ENCODE measurements at regions not wholly inside any gene's neighbourhood (a gene's known extent, or its start where the extent isn't known, plus 50 kb on each side); places are given as distances from the start of the nearest gene placed in this dataset.

DNA sequence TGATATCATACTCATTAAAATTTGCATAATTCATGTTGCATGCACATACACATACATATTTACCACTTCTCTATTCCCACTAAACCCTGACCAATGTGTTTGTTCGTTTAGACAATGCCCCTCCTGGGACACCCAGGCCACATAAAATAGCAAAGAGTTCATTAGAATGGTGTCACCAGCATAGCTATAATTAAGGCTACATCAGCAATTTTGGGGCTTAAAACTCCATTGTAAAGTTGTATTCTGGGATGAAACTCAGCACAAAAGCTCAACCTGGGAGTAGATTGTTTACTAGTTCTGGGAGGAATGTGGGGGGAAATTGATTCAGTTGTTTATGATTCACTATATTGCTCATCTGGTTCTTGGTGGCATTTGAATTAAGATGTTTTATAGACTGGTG, 522.2 kb upstream of the SUCLG2 start:
- Histone ChIP-seq H3K36me3 (replicated peaks in 1 of 2; ENCODE audit: control insufficient read depth in 1 of 2, insufficient read depth in 2 of 2, low read length in 1 of 2) (no peaks in the 10 kb centered on the region), H3K4me1 (ENCODE audit: control insufficient read depth in 1 of 2, insufficient read depth in 2 of 2, low read depth in 1 of 2, low read length in 1 of 2) (no peaks in the 10 kb centered on the region), H3F3A (replicated peaks; ENCODE audit: insufficient read depth) (no peaks in the 10 kb centered on the region), H3K9me2 (no peaks in the 10 kb centered on the region), H3K79me2 (ENCODE audit: insufficient read depth) (no peaks in the 10 kb centered on the region), H3K27me3 (ENCODE audit: insufficient read depth) (no peaks in the 10 kb centered on the region), H3K27ac (ENCODE audit: low read depth in 2 of 2, low read length in 1 of 2) (no peak overlapping the region), H4K20me1 (ENCODE audit: insufficient read depth) (no peaks in the 10 kb centered on the region), H3K9me3 (no peaks in the 10 kb centered on the region), H2AFZ (ENCODE audit: low read depth) (no peak overlapping the region), H3K4me2 (no peak overlapping the region), H3K9ac (no peak overlapping the region), H3K4me3 (ENCODE audit: low read depth in 2 of 2, low read length in 1 of 2) (no peak overlapping the region)
- WGBS (ENCODE audit: low lambda C conversion rate) = 0% methylated on average over 1 of the region's 1 CpG
- TF ChIP-seq, protein P1, sequence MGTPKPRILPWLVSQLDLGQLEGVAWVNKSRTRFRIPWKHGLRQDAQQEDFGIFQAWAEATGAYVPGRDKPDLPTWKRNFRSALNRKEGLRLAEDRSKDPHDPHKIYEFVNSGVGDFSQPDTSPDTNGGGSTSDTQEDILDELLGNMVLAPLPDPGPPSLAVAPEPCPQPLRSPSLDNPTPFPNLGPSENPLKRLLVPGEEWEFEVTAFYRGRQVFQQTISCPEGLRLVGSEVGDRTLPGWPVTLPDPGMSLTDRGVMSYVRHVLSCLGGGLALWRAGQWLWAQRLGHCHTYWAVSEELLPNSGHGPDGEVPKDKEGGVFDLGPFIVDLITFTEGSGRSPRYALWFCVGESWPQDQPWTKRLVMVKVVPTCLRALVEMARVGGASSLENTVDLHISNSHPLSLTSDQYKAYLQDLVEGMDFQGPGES (IDR thresholded peaks at IDR 0.05; ENCODE audit: low read depth, low read length) = no peak
- TF ChIP-seq, protein P2, sequence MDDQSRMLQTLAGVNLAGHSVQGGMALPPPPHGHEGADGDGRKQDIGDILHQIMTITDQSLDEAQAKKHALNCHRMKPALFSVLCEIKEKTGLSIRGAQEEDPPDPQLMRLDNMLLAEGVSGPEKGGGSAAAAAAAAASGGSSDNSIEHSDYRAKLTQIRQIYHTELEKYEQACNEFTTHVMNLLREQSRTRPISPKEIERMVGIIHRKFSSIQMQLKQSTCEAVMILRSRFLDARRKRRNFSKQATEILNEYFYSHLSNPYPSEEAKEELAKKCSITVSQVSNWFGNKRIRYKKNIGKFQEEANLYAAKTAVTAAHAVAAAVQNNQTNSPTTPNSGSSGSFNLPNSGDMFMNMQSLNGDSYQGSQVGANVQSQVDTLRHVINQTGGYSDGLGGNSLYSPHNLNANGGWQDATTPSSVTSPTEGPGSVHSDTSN (IDR thresholded peaks at IDR 0.05) = no peak
- no peak for TF ChIP-seq POLR2AphosphoS5 (IDR thresholded peaks at IDR 0.05; ENCODE audit: low read depth, low read length)
- no peak for TF ChIP-seq FOXM1 (IDR thresholded peaks at IDR 0.05; ENCODE audit: low read depth)
- TF ChIP-seq EP300 (IDR thresholded peaks at IDR 0.05; ENCODE audit: borderline replicate concordance in 1 of 2, low read depth in 1 of 2, low read length in 1 of 2) = no peak
- no peak for TF ChIP-seq RCOR1 (IDR thresholded peaks at IDR 0.05; ENCODE audit: low read length)
- no peak for TF ChIP-seq TCF12 (IDR thresholded peaks at IDR 0.05)
- no peak for TF ChIP-seq SIN3A (IDR thresholded peaks at IDR 0.05; ENCODE audit: borderline replicate concordance, low read depth, low read length)
- POLR2A ChIA-PET = no interaction called here
- DNase-seq = no peak
- CTCF ChIA-PET = no interaction called here

DNA sequence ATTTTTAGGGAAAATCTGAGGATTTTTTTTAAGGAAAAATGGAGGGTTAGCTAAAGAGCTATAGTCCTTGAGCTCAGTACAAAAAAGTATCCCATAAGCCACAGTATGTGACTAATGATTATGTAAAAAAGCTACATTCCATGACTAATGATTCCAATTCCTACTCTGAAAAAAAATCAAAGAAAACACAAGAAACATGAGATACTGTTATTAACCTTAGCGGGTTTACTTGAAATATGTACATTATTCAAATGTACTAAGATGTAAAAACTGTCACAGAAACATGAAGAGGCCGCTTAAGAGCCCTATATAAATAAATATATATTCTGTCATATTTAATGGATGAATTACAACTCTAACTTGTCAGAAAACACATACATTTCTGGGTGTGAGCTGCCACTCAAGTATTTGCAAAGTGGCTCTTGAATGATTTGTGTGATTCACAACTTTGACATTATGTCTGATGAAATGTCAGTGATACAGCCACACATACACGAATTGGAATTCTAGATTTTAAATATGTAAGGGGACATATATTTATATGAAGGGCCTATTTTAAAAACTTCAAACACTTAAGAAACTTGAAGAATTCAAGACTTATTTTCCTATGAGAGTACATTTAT, 518.7 kb upstream of the SUCLG2 start:
- Histone ChIP-seq H3K79me2 (ENCODE audit: insufficient read depth) (no peaks in the 10 kb centered on the region), H4K20me1 (ENCODE audit: insufficient read depth) (no peaks in the 10 kb centered on the region), H3K9me3 (no peaks in the 10 kb centered on the region), H3K27ac (ENCODE audit: low read depth in 2 of 2, low read length in 1 of 2) (no peak overlapping the region), H3K27me3 (ENCODE audit: insufficient read depth) (no peaks in the 10 kb centered on the region), H3K9me2 (no peaks in the 10 kb centered on the region), H2AFZ (ENCODE audit: low read depth) (no peak overlapping the region), H3K36me3 (replicated peaks in 1 of 2; ENCODE audit: control insufficient read depth in 1 of 2, insufficient read depth in 2 of 2, low read length in 1 of 2) (no peaks in the 10 kb centered on the region), H3K4me3 (ENCODE audit: low read depth in 2 of 2, low read length in 1 of 2) (no peak overlapping the region), H3F3A (replicated peaks; ENCODE audit: insufficient read depth) (no peaks in the 10 kb centered on the region), H3K4me2 (no peak overlapping the region), H3K9ac (no peak overlapping the region), H3K4me1 (ENCODE audit: control insufficient read depth in 1 of 2, insufficient read depth in 2 of 2, low read depth in 1 of 2, low read length in 1 of 2) (no peaks in the 10 kb centered on the region)
- TF ChIP-seq, protein P1 (IDR thresholded peaks at IDR 0.05; ENCODE audit: low read depth, low read length) = no peak
- TF ChIP-seq EZH2phosphoT487 (IDR thresholded peaks at IDR 0.05; ENCODE audit: borderline replicate concordance, low read depth) (no peak), RXRA (IDR thresholded peaks at IDR 0.05; ENCODE audit: borderline replicate concordance, low read depth) (no peak), FOXM1 (IDR thresholded peaks at IDR 0.05; ENCODE audit: low read depth) (no peak), JUND (IDR thresholded peaks at IDR 0.05) (no peak), TCF12 (IDR thresholded peaks at IDR 0.05) (no peak), TEAD4 (IDR thresholded peaks at IDR 0.05; ENCODE audit: borderline replicate concordance, insufficient read depth) (no peak), ELF1 (IDR thresholded peaks at IDR 0.05) (no peak), RCOR1 (IDR thresholded peaks at IDR 0.05; ENCODE audit: low read length) (no peak), EP300 (IDR thresholded peaks at IDR 0.05; ENCODE audit: borderline replicate concordance in 1 of 2, low read depth in 1 of 2, low read length in 1 of 2) (no peak), FOXJ3 (CRISPR knock-in tag; IDR thresholded peaks at IDR 0.05) (no peak), SIN3A (IDR thresholded peaks at IDR 0.05; ENCODE audit: borderline replicate concordance, low read depth, low read length) (no peak), NFIC (IDR thresholded peaks at IDR 0.05; ENCODE audit: borderline replicate concordance) (no peak), CHD2 (IDR thresholded peaks at IDR 0.05; ENCODE audit: low read length, partially characterized antibody) (no peak), GATA2 (CRISPR knock-in tag; IDR thresholded peaks at IDR 0.05) (no peak), TAF1 (IDR thresholded peaks at IDR 0.05; ENCODE audit: borderline replicate concordance, low read depth, low read length) (no peak)
- TF ChIP-seq, protein P2 (IDR thresholded peaks at IDR 0.05) = no peak
- TF ChIP-seq, protein P3, sequence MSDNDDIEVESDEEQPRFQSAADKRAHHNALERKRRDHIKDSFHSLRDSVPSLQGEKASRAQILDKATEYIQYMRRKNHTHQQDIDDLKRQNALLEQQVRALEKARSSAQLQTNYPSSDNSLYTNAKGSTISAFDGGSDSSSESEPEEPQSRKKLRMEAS (IDR thresholded peaks at IDR 0.05; ENCODE audit: low read depth) = no peak
- TF ChIP-seq, protein P4, sequence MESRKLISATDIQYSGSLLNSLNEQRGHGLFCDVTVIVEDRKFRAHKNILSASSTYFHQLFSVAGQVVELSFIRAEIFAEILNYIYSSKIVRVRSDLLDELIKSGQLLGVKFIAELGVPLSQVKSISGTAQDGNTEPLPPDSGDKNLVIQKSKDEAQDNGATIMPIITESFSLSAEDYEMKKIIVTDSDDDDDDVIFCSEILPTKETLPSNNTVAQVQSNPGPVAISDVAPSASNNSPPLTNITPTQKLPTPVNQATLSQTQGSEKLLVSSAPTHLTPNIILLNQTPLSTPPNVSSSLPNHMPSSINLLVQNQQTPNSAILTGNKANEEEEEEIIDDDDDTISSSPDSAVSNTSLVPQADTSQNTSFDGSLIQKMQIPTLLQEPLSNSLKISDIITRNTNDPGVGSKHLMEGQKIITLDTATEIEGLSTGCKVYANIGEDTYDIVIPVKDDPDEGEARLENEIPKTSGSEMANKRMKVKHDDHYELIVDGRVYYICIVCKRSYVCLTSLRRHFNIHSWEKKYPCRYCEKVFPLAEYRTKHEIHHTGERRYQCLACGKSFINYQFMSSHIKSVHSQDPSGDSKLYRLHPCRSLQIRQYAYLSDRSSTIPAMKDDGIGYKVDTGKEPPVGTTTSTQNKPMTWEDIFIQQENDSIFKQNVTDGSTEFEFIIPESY (IDR thresholded peaks at IDR 0.05; ENCODE audit: borderline replicate concordance, low read depth) = no peak
- ChIA-PET POLR2A (no interaction called here), CTCF (no interaction called here)
- no peak for DNase-seq
- 3% methylated on average over 3 of the region's 3 CpGs for WGBS (ENCODE audit: low lambda C conversion rate)
